ENCODE measurements at regions not wholly inside any gene's neighbourhood (a gene's known extent, or its start where the extent isn't known, plus 50 kb on each side); places are given as distances from the start of the nearest gene placed in this dataset.

GRCh38 chr2:163123526-163123925 is 285.0 kb upstream of the KCNH7 start:
- Mint-ChIP-seq H3K4me1 (no peaks in the 10 kb centered on the region), H3K36me3 (no peaks in the 10 kb centered on the region), H3K9me3 (no peaks in the 10 kb centered on the region), H3K4me3 (no peak overlapping the region), H3K27ac (no peak overlapping the region), H3K27me3 (ENCODE audit: low read depth in 3 of 3) (peaks cover 0 to 2% (median 1%) of the 10 kb centered on the region in 3 donors)
- no peak overlapping the region for H3K4me2 ChIP-seq (replicated peaks; ENCODE audit: extremely low read depth, low read length, poor library complexity, severe bottlenecking)
- no peak for DNase-seq
- H3K9ac ChIP-seq (ENCODE audit: insufficient read depth, low read length, poor library complexity, severe bottlenecking), result no peak overlapping the region
- H4K20me1 ChIP-seq (ENCODE audit: insufficient read depth, low read length), result no peaks in the 10 kb centered on the region
- no peaks in the 10 kb centered on the region for H3K9me3 ChIP-seq (replicated peaks in 1 of 2; ENCODE audit: control insufficient read depth in 1 of 2, insufficient read depth in 1 of 2, low read length in 2 of 2)
- H3K27me3 ChIP-seq (ENCODE audit: control insufficient read depth in 2 of 2, insufficient read depth in 2 of 2, low read length in 2 of 2), result no peaks in the 10 kb centered on the region
- H3K4me3 ChIP-seq (replicated peaks in 1 of 3; ENCODE audit: low read depth in 2 of 3, low read length in 3 of 3), result no peak overlapping the region
- TF ChIP-seq CTCF (IDR thresholded peaks at IDR 0.05), result no peak
- H3K36me3 ChIP-seq (replicated peaks in 1 of 2; ENCODE audit: control insufficient read depth in 1 of 2, insufficient read depth in 2 of 2, low read length in 2 of 2), result no peaks in the 10 kb centered on the region
- H3K4me1 ChIP-seq (ENCODE audit: control insufficient read depth in 1 of 2, insufficient read depth in 2 of 2, low read length in 2 of 2), result no peaks in the 10 kb centered on the region
- no CpG with 5 or more reads among the region's 1 CpG for WGBS (ENCODE audit: insufficient coverage)
- no peak overlapping the region for H3K27ac ChIP-seq (ENCODE audit: low read depth in 1 of 2, low read length in 2 of 2)
- intact Hi-C loops (cut with micrococcal nuclease), result no loop called here
- H2AFZ ChIP-seq (ENCODE audit: insufficient read depth, low read depth, low read length, poor library complexity, severe bottlenecking), result no peak overlapping the region
- no peaks in the 10 kb centered on the region for H3K79me2 ChIP-seq (ENCODE audit: insufficient read depth, low read length)

GRCh38 chr2:163122257-163122656 is 283.7 kb upstream of the KCNH7 start:
- Histone ChIP-seq H4K20me1 (ENCODE audit: insufficient read depth, low read length) (no peaks in the 10 kb centered on the region), H3K4me2 (replicated peaks; ENCODE audit: extremely low read depth, low read length, poor library complexity, severe bottlenecking) (no peak overlapping the region), H3K27me3 (ENCODE audit: control insufficient read depth in 2 of 2, insufficient read depth in 2 of 2, low read length in 2 of 2) (no peaks in the 10 kb centered on the region), H3K79me2 (ENCODE audit: insufficient read depth, low read length) (no peaks in the 10 kb centered on the region), H3K9me3 (replicated peaks in 1 of 2; ENCODE audit: control insufficient read depth in 1 of 2, insufficient read depth in 1 of 2, low read length in 2 of 2) (no peaks in the 10 kb centered on the region), H3K27ac (ENCODE audit: low read depth in 1 of 2, low read length in 2 of 2) (no peak overlapping the region), H3K36me3 (replicated peaks in 1 of 2; ENCODE audit: control insufficient read depth in 1 of 2, insufficient read depth in 2 of 2, low read length in 2 of 2) (no peaks in the 10 kb centered on the region), H3K4me1 (ENCODE audit: control insufficient read depth in 1 of 2, insufficient read depth in 2 of 2, low read length in 2 of 2) (no peaks in the 10 kb centered on the region), H3K9ac (ENCODE audit: insufficient read depth, low read length, poor library complexity, severe bottlenecking) (no peak overlapping the region), H2AFZ (ENCODE audit: insufficient read depth, low read depth, low read length, poor library complexity, severe bottlenecking) (no peak overlapping the region), H3K4me3 (replicated peaks in 1 of 3; ENCODE audit: low read depth in 2 of 3, low read length in 3 of 3) (no peak overlapping the region)
- Mint-ChIP-seq H3K4me1 (no peaks in the 10 kb centered on the region), H3K9me3 (no peaks in the 10 kb centered on the region), H3K4me3 (no peak overlapping the region), H3K27me3 (ENCODE audit: low read depth in 3 of 3) (peaks cover 0 to 2% (median 1%) of the 10 kb centered on the region in 3 donors), H3K36me3 (no peaks in the 10 kb centered on the region), H3K27ac (no peak overlapping the region)
- intact Hi-C loops (cut with micrococcal nuclease), result no loop called here
- no peak for DNase-seq
- no peak for TF ChIP-seq CTCF (IDR thresholded peaks at IDR 0.05)

Data from CD14-positive monocyte (primary cell).